Urothelium cell line (cell line): ENCODE measurements at regions not wholly inside any gene's neighbourhood (a gene's known extent, or its start where the extent isn't known, plus 50 kb on each side); places are given as distances from the start of the nearest gene placed in this dataset.
"Not testable (repeated sequence)": the region's sequence is repeated elsewhere in the genome, so short reads cannot be mapped to it uniquely, and the experiment has no call there.

Experiments
- DNase-seq: peaks from one replicate; pipeline ENCODE4 v3.0.0; 2011; ENCODE audit warnings: low spot score, mixed read lengths
- FAIRE-seq: peaks from 2 replicates; lab custom pipeline; 2011; peaks lifted over from hg19 to GRCh38; lab: Jason Lieb, UNC

- DNase-seq (no peak), FAIRE-seq (no peak)
These were observed 170.1 kb upstream of the PFN2 start for GRCh38 chr3:150140614-150141321.

- DNase-seq (no peak), FAIRE-seq (no peak)
These were observed 168.1 kb upstream of the PFN2 start for GRCh38 chr3:150138824-150139223.

GRCh38 chr3:150136242-150136641 lies 165.5 kb upstream of the PFN2 start:
- FAIRE-seq, result no peak
- DNase-seq, result no peak

GRCh38 chr3:150135287-150135721 lies 164.6 kb upstream of the PFN2 start:
- FAIRE-seq, result no peak

GRCh38 chr3:150133293-150133692 lies 162.6 kb upstream of the PFN2 start:
- no peak for DNase-seq
- FAIRE-seq, result no peak

More at GRCh38 chr3:150135287-150135721, 164.6 kb upstream of the PFN2 start:
- no peak for DNase-seq

GRCh38 chr3:150132101-150132749 lies 161.5 kb upstream of the PFN2 start:
- FAIRE-seq, result no peak
- DNase-seq, result no peak

GRCh38 chr3:150131663-150132062 lies 161.0 kb upstream of the PFN2 start:
- DNase-seq (no peak), FAIRE-seq (no peak)

- FAIRE-seq (no peak), DNase-seq (no peak)
These were observed 159.9 kb upstream of the PFN2 start for GRCh38 chr3:150130404-150131100.

GRCh38 chr3:150129166-150129565 lies 158.5 kb upstream of the PFN2 start:
- no peak for FAIRE-seq
- DNase-seq, result no peak

GRCh38 chr3:150128126-150128525 lies 157.4 kb upstream of the PFN2 start:
- no peak for FAIRE-seq
- no peak for DNase-seq

- DNase-seq (no peak), FAIRE-seq (no peak)
These were observed 156.4 kb upstream of the PFN2 start for GRCh38 chr3:150127011-150127490.

GRCh38 chr3:150124142-150124541 lies 153.4 kb upstream of the PFN2 start:
- FAIRE-seq, result no peak

GRCh38 chr3:150123249-150123648 lies 152.6 kb upstream of the PFN2 start:
- FAIRE-seq, DNase-seq: not testable (repeated sequence)

More at GRCh38 chr3:150124142-150124541, 153.4 kb upstream of the PFN2 start:
- no peak for DNase-seq

- no peak for DNase-seq
- FAIRE-seq, result no peak
These were observed 147.5 kb upstream of the PFN2 start for GRCh38 chr3:150118219-150118618.

- FAIRE-seq (no peak), DNase-seq (no peak)
These were observed 146.4 kb upstream of the PFN2 start for GRCh38 chr3:150117076-150117475.

- DNase-seq (no peak), FAIRE-seq (no peak)
These were observed 145.5 kb upstream of the PFN2 start for GRCh38 chr3:150116196-150116595.

- DNase-seq (no peak), FAIRE-seq (no peak)
These were observed 144.3 kb upstream of the PFN2 start for GRCh38 chr3:150114873-150115540.

- FAIRE-seq (no peak), DNase-seq (no peak)
These were observed 143.6 kb upstream of the PFN2 start for GRCh38 chr3:150114273-150114672.

- FAIRE-seq, result no peak
- DNase-seq, result no peak
These were observed 139.4 kb upstream of the PFN2 start for GRCh38 chr3:150110097-150110496.

- FAIRE-seq (no peak), DNase-seq (no peak)
These were observed 136.9 kb upstream of the PFN2 start for GRCh38 chr3:150107429-150108175.
